ENCODE measurements at regions not wholly inside any gene's neighbourhood (a gene's known extent, or its start where the extent isn't known, plus 50 kb on each side); places are given as distances from the start of the nearest gene placed in this dataset.

DNA sequence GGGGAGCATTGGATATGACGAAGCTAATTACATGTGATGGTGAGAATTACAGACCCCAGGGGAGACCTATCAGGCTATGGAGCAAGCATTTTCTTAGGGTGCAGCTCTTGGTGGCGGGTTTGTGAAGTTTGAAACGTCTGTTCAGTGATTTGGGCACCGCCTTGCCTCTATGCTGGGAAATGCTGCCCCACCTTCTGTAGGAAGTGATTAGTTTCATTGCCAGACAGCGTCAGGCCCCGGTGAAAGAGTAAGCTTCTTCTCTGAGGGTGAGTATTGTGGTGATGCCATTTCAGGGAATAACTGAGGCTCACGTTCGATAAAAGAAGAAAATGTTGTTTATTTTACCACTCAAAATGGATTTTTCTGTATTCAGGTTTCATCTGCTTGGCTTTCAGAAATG, 186.2 kb upstream of the CDH2 start:
- Mint-ChIP-seq H3K4me1 (ENCODE audit: unreplicated experiment) (no peaks in the 10 kb centered on the region), H3K4me3 (no peak overlapping the region), H3K27ac (no peak overlapping the region), H3K36me3 (no peaks in the 10 kb centered on the region), H3K27me3 (no peaks in the 10 kb centered on the region), H3K9me3 (no peaks in the 10 kb centered on the region)
- TF ChIP-seq, protein P1, sequence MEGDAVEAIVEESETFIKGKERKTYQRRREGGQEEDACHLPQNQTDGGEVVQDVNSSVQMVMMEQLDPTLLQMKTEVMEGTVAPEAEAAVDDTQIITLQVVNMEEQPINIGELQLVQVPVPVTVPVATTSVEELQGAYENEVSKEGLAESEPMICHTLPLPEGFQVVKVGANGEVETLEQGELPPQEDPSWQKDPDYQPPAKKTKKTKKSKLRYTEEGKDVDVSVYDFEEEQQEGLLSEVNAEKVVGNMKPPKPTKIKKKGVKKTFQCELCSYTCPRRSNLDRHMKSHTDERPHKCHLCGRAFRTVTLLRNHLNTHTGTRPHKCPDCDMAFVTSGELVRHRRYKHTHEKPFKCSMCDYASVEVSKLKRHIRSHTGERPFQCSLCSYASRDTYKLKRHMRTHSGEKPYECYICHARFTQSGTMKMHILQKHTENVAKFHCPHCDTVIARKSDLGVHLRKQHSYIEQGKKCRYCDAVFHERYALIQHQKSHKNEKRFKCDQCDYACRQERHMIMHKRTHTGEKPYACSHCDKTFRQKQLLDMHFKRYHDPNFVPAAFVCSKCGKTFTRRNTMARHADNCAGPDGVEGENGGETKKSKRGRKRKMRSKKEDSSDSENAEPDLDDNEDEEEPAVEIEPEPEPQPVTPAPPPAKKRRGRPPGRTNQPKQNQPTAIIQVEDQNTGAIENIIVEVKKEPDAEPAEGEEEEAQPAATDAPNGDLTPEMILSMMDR (conservative IDR thresholded peaks at IDR 0.05), result no peak
- no peak for DNase-seq (ENCODE audit: extremely low spot score, unreplicated experiment)

DNA sequence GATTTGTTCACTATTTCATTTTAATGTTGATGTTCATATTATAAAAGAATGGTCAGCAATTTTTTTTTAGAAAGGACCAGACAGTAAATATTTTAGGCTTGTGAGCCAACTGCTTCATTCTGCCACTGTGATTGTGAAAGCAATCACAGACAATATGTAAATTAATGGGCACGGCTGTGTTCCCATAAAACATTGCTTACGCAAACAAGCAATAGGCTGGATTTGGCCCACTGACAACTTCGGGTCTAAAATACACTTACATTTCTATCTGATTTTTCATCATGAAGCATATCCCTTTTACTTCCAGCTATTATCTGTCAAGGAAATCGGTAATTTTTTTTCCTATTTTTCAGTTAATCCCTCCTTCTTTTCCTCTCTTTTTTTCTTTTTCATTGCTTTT, 182.2 kb upstream of the CDH2 start:
- no peaks in the 10 kb centered on the region for H3K27me3 Mint-ChIP-seq
- TF ChIP-seq, protein P1 (conservative IDR thresholded peaks at IDR 0.05), result no peak
- H3K9me3 Mint-ChIP-seq, result no peaks in the 10 kb centered on the region

DNA sequence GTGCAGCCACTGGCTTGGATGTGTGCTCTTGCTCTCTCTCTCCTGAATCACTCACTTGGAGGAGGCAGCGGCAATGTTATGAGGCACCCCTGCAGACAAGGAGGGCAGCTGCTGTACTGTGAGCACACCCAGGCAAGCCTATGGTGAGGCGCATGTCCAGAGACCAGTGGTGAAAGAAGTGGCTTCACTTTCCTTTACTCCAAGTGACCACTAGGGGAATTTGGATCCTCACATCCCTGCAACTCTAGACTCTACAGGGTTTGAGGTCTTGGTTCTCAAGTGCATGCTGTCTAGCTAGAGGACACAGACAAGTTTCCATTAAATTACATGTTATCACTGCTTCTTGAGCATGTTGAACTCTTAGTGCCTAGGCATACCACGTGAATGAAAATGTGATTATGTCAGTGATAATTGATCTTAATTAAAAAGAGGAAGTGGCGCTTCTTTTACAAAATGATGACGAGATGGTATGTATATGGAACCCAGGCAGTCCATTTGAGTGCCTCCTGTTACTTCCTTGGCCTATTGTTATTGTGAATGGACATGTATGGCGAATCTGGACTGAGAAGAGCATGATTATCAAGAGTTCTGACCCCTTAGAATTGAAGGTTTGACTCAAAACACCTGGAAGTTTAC, 181.0 kb upstream of the CDH2 start:
- H3K4me1 Mint-ChIP-seq (ENCODE audit: unreplicated experiment), result no peaks in the 10 kb centered on the region
- H3K9me3 Mint-ChIP-seq, result no peaks in the 10 kb centered on the region
- TF ChIP-seq, protein P1 (conservative IDR thresholded peaks at IDR 0.05), result peak; percentile 63
- DNase-seq (ENCODE audit: extremely low spot score, unreplicated experiment), result no peak
- H3K4me3 Mint-ChIP-seq, result no peak overlapping the region
- no peaks in the 10 kb centered on the region for H3K27me3 Mint-ChIP-seq
- H3K27ac Mint-ChIP-seq, result no peak overlapping the region
- H3K36me3 Mint-ChIP-seq, result no peaks in the 10 kb centered on the region

More for the DNA sequence above, 182.2 kb upstream of the CDH2 start:
- Mint-ChIP-seq H3K27ac (no peak overlapping the region), H3K36me3 (no peaks in the 10 kb centered on the region), H3K4me1 (ENCODE audit: unreplicated experiment) (no peaks in the 10 kb centered on the region), H3K4me3 (no peak overlapping the region)
- no peak for DNase-seq (ENCODE audit: extremely low spot score, unreplicated experiment)

DNA sequence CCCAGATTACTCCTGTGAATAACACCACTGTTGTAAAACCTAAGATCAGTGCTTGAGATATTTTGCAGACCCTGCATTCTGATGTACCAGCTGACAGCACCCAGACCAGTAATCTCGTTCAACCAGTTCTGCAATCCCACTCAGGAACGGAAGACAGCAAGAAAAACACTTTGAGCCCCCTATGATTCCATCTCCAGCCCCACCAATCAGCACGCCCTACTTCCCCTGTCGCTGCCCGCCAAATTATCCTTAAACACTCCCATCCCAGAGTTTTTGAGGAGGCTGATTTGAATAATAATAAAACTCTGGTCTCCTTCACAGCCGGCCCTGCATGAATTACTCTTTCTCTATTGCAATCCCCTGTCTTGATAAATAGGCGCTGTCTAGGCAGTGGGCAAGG, 173.9 kb upstream of the CDH2 start:
- peaks cover 5% of the 10 kb centered on the region for H3K9me3 Mint-ChIP-seq
- no peaks in the 10 kb centered on the region for H3K27me3 Mint-ChIP-seq
- H3K4me1 Mint-ChIP-seq (ENCODE audit: unreplicated experiment), result peaks cover 5% of the 10 kb centered on the region
- H3K36me3 Mint-ChIP-seq, result no peaks in the 10 kb centered on the region
- DNase-seq (ENCODE audit: extremely low spot score, unreplicated experiment), result no peak
- H3K27ac Mint-ChIP-seq, result peak overlapping the region; percentile 40
- TF ChIP-seq, protein P1 (conservative IDR thresholded peaks at IDR 0.05), result no peak
- peak overlapping the region; percentile 68 for H3K4me3 Mint-ChIP-seq

DNA sequence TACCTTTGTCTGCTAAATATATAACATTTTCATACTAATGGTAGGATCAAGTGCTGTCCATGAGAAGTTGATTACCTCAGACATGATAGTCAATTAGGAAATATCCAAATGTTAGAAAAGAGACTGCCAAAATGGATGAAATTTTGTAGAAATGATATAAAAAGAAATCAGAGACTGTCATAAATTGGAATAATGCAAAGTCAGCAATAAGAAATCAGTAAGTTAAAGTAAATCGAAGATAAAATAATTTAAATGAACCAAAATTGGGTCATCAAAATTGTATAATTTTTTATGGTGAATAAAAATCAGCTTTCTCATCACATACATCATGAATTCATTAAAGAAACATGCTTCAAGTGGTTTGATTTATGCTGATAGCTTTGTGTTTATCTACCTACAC, 165.3 kb upstream of the CDH2 start:
- no peaks in the 10 kb centered on the region for H3K27me3 Mint-ChIP-seq
- no peaks in the 10 kb centered on the region for H3K36me3 Mint-ChIP-seq
- TF ChIP-seq, protein P1 (conservative IDR thresholded peaks at IDR 0.05), result no peak
- H3K27ac Mint-ChIP-seq, result no peak overlapping the region
- H3K4me3 Mint-ChIP-seq, result no peak overlapping the region
- no peaks in the 10 kb centered on the region for H3K4me1 Mint-ChIP-seq (ENCODE audit: unreplicated experiment)
- DNase-seq (ENCODE audit: extremely low spot score, unreplicated experiment), result no peak
- no peaks in the 10 kb centered on the region for H3K9me3 Mint-ChIP-seq

DNA sequence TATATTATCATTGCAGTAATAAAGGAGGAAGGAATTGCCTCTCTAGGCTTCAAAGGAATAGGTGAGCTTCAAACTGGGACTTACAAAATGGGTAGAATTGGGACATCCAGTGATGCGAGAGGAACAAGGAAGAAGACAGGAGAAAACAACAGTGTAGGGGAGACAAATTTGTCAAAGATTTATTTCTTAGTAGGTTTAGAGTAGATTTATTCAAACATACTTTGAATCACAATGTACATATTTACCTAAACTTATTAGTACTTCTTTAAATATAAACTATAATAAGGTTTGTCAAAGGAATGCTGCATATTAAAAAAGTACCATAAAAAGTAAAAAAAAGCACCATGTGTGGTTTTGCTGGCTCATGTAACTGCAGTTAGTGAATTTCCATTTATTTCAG, 161.4 kb upstream of the CDH2 start:
- Mint-ChIP-seq H3K4me3 (no peak overlapping the region), H3K4me1 (ENCODE audit: unreplicated experiment) (no peaks in the 10 kb centered on the region), H3K9me3 (no peaks in the 10 kb centered on the region), H3K36me3 (no peaks in the 10 kb centered on the region), H3K27ac (no peak overlapping the region), H3K27me3 (no peaks in the 10 kb centered on the region)
- TF ChIP-seq, protein P1 (conservative IDR thresholded peaks at IDR 0.05), result no peak
- no peak for DNase-seq (ENCODE audit: extremely low spot score, unreplicated experiment)
